Ishikawa (cell line): ENCODE measurements at regions not wholly inside any gene's neighbourhood (a gene's known extent, or its start where the extent isn't known, plus 50 kb on each side); places are given as distances from the start of the nearest gene placed in this dataset.

Experiments used
- CEBPB ChIP-seq: IDR thresholded peaks from 2 replicates; pipeline ENCODE4 v1.6.1; 2012
- EGR1 ChIP-seq: IDR thresholded peaks from 2 replicates; pipeline ENCODE4 v1.6.1; 2012
- EP300 ChIP-seq: IDR thresholded peaks from 2 replicates; pipeline ENCODE4 v1.6.1; 2012; ENCODE audit warnings: borderline replicate concordance
- FOXM1 ChIP-seq: IDR thresholded peaks from 2 replicates; pipeline ENCODE4 v1.6.1; 2012; ENCODE audit warnings: low read depth, borderline replicate concordance
- MAX ChIP-seq: IDR thresholded peaks from 2 replicates; pipeline ENCODE4 v1.6.1; 2012
- NFIC ChIP-seq: IDR thresholded peaks from 2 replicates; pipeline ENCODE4 v1.6.1; 2012
- RAD21 ChIP-seq: IDR thresholded peaks from 2 replicates; pipeline ENCODE4 v1.6.1; 2012; ENCODE audit warnings: low read depth
- REST ChIP-seq: IDR thresholded peaks from 2 replicates; pipeline ENCODE4 v1.6.1; 2012; ENCODE audit warnings: low read depth, mild to moderate bottlenecking
- TAF1 ChIP-seq: IDR thresholded peaks from 2 replicates; pipeline ENCODE4 v1.6.1; 2012; ENCODE audit warnings: low read depth, mild to moderate bottlenecking
- TCF12 ChIP-seq: IDR thresholded peaks from 2 replicates; pipeline ENCODE4 v1.6.1; 2012; ENCODE audit warnings: low read depth
- TEAD4 ChIP-seq: IDR thresholded peaks from 2 replicates; pipeline ENCODE4 v1.6.1; 2012
- YY1 ChIP-seq: IDR thresholded peaks from 2 replicates; pipeline ENCODE4 v1.6.1; 2012; ENCODE audit warnings: low read depth
- ZBTB7A ChIP-seq: IDR thresholded peaks from 2 replicates; pipeline ENCODE4 v1.6.1; 2012; ENCODE audit warnings: low read depth
- TF ChIP-seq, protein P1 (sequence below): IDR thresholded peaks from 2 replicates; pipeline ENCODE4 v1.6.1; 2012

DNA sequence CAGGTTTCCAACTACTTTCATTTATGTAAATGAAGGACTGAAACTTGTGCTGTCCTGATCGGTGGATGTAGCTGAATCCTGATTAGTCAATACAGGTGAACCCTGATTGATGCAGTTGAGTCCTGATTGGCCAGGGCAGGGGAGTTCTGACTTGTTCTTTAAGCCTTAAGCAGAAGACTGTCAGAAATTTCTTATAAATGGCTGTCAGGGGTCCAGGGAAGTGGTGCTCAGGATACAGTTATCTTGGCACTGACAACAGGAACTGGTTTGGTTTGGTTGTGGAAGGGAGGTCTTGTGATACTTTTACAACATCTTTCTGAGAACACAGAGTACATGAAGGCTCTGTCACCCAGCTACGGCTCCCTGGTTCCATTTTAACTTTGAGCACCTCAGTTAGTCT, 132.1 kb downstream of the KCNJ12 start:
- TF ChIP-seq TCF12 (no peak), EP300 (no peak), ZBTB7A (no peak), MAX (no peak), RAD21 (no peak), YY1 (no peak), TEAD4 (no peak), FOXM1 (no peak), NFIC (no peak), REST (no peak), CEBPB (no peak), EGR1 (no peak), TAF1 (no peak)
- TF ChIP-seq, protein P1, sequence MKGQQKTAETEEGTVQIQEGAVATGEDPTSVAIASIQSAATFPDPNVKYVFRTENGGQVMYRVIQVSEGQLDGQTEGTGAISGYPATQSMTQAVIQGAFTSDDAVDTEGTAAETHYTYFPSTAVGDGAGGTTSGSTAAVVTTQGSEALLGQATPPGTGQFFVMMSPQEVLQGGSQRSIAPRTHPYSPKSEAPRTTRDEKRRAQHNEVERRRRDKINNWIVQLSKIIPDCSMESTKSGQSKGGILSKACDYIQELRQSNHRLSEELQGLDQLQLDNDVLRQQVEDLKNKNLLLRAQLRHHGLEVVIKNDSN: no peak
